ENCODE measurements at regions not wholly inside any gene's neighbourhood (a gene's known extent, or its start where the extent isn't known, plus 50 kb on each side); places are given as distances from the start of the nearest gene placed in this dataset.

- Mint-ChIP-seq H3K36me3 (peaks cover 11% of the 10 kb centered on the region), H3K4me3 (no peak overlapping the region), H3K9me3 (peaks cover 17 to 18% of the 10 kb centered on the region in 2 donors), H3K27me3 (ENCODE audit: low read depth in 2 of 2) (no peaks in the 10 kb centered on the region), H3K27ac (no peak overlapping the region), H3K4me1 (no peaks in the 10 kb centered on the region)
- ATAC-seq: no peak
- Histone ChIP-seq H3K4me1 (ENCODE audit: control insufficient read depth, insufficient read depth, low read length) (no peaks in the 10 kb centered on the region), H3K27me3 (ENCODE audit: control insufficient read depth, insufficient read depth, low read length) (no peaks in the 10 kb centered on the region), H3K36me3 (ENCODE audit: control insufficient read depth, insufficient read depth, low read length) (no peaks in the 10 kb centered on the region), H3K9me3 (ENCODE audit: control insufficient read depth, insufficient read depth, low read length) (no peaks in the 10 kb centered on the region), H3K27ac (ENCODE audit: low read length) (no peak overlapping the region), H3K4me3 (ENCODE audit: low read length) (no peak overlapping the region)
- no peak for DNase-seq
- TF ChIP-seq, protein P1, sequence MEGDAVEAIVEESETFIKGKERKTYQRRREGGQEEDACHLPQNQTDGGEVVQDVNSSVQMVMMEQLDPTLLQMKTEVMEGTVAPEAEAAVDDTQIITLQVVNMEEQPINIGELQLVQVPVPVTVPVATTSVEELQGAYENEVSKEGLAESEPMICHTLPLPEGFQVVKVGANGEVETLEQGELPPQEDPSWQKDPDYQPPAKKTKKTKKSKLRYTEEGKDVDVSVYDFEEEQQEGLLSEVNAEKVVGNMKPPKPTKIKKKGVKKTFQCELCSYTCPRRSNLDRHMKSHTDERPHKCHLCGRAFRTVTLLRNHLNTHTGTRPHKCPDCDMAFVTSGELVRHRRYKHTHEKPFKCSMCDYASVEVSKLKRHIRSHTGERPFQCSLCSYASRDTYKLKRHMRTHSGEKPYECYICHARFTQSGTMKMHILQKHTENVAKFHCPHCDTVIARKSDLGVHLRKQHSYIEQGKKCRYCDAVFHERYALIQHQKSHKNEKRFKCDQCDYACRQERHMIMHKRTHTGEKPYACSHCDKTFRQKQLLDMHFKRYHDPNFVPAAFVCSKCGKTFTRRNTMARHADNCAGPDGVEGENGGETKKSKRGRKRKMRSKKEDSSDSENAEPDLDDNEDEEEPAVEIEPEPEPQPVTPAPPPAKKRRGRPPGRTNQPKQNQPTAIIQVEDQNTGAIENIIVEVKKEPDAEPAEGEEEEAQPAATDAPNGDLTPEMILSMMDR (IDR thresholded peaks at IDR 0.05): no peak
- WGBS (ENCODE audit: insufficient coverage): 94% methylated on average over 2 of the region's 3 CpGs
- intact Hi-C loops (cut with micrococcal nuclease): no loop called here
Observed at GRCh38 chr13:90553159-90553558, 794.3 kb upstream of the MIR17HG start.

GRCh38 chr13:90557626-90558025, 789.9 kb upstream of the MIR17HG start:
- no peak overlapping the region for H3K4me3 Mint-ChIP-seq
- Histone ChIP-seq H3K27ac (ENCODE audit: low read length) (no peak overlapping the region), H3K9me3 (ENCODE audit: control insufficient read depth, insufficient read depth, low read length) (no peaks in the 10 kb centered on the region), H3K4me3 (ENCODE audit: low read length) (no peak overlapping the region), H3K27me3 (ENCODE audit: control insufficient read depth, insufficient read depth, low read length) (no peaks in the 10 kb centered on the region), H3K4me1 (ENCODE audit: control insufficient read depth, insufficient read depth, low read length) (no peaks in the 10 kb centered on the region), H3K36me3 (ENCODE audit: control insufficient read depth, insufficient read depth, low read length) (no peaks in the 10 kb centered on the region)
- DNase-seq (no peak), ATAC-seq (no peak)
- no CpG with 5 or more reads among the region's 2 CpGs for WGBS (ENCODE audit: insufficient coverage)
- H3K36me3 Mint-ChIP-seq: peaks cover 7% of the 10 kb centered on the region
- H3K27ac Mint-ChIP-seq: no peak overlapping the region
- intact Hi-C loops (cut with micrococcal nuclease): no loop called here
- H3K27me3 Mint-ChIP-seq (ENCODE audit: low read depth in 2 of 2): no peaks in the 10 kb centered on the region
- H3K9me3 Mint-ChIP-seq: peaks cover 22 to 24% of the 10 kb centered on the region in 2 donors
- TF ChIP-seq, protein P1 (IDR thresholded peaks at IDR 0.05): no peak
- no peaks in the 10 kb centered on the region for H3K4me1 Mint-ChIP-seq

GRCh38 chr13:90562443-90562842, 785.0 kb upstream of the MIR17HG start:
- no peaks in the 10 kb centered on the region for H3K36me3 ChIP-seq (ENCODE audit: control insufficient read depth, insufficient read depth, low read length)
- WGBS (ENCODE audit: insufficient coverage): 65% methylated on average over 1 of the region's 1 CpG

DNA sequence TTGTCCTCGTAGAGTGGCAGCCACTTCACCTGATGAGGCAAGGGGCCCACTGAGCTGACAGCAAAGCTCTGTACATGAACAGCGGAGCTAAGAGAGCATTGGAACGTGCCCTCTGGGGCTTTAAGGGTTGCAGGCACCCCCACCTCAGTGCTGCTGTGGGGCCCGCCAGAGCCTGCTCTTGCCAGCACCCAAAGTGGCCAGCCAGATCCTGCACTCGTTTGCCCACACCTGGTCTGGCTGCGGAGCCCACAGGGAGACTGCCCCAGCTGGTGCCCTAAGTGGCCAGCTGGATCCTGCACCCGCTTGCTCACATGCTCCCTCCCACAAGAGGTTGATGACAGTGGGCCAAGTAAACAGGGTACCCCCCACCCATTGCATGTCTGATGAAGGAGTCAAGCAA, 783.4 kb upstream of the MIR17HG start:
- Histone ChIP-seq H3K27ac (ENCODE audit: low read length) (no peak overlapping the region), H3K4me3 (ENCODE audit: low read length) (no peak overlapping the region), H3K4me1 (ENCODE audit: control insufficient read depth, insufficient read depth, low read length) (no peaks in the 10 kb centered on the region), H3K27me3 (ENCODE audit: control insufficient read depth, insufficient read depth, low read length) (no peaks in the 10 kb centered on the region), H3K36me3 (ENCODE audit: control insufficient read depth, insufficient read depth, low read length) (no peaks in the 10 kb centered on the region), H3K9me3 (ENCODE audit: control insufficient read depth, insufficient read depth, low read length) (peaks cover 9% of the 10 kb centered on the region)
- Mint-ChIP-seq H3K9me3 (peaks cover 15 to 24% of the 10 kb centered on the region in 2 donors), H3K36me3 (no peaks in the 10 kb centered on the region), H3K27ac (no peak overlapping the region), H3K4me1 (no peaks in the 10 kb centered on the region), H3K27me3 (ENCODE audit: low read depth in 2 of 2) (no peaks in the 10 kb centered on the region), H3K4me3 (no peak overlapping the region)
- intact Hi-C loops (cut with micrococcal nuclease): no loop called here
- ATAC-seq: no peak
- DNase-seq: no peak
- WGBS (ENCODE audit: insufficient coverage): 88% methylated on average over 7 of the region's 7 CpGs
- TF ChIP-seq, protein P1 (IDR thresholded peaks at IDR 0.05): no peak

More at GRCh38 chr13:90562443-90562842, 785.0 kb upstream of the MIR17HG start:
- Histone ChIP-seq H3K27me3 (ENCODE audit: control insufficient read depth, insufficient read depth, low read length) (no peaks in the 10 kb centered on the region), H3K9me3 (ENCODE audit: control insufficient read depth, insufficient read depth, low read length) (peaks cover 9% of the 10 kb centered on the region), H3K4me1 (ENCODE audit: control insufficient read depth, insufficient read depth, low read length) (no peaks in the 10 kb centered on the region), H3K4me3 (ENCODE audit: low read length) (no peak overlapping the region), H3K27ac (ENCODE audit: low read length) (no peak overlapping the region)
- DNase-seq (no peak), ATAC-seq (no peak)
- no peak overlapping the region for H3K27ac Mint-ChIP-seq
- TF ChIP-seq, protein P1 (IDR thresholded peaks at IDR 0.05): no peak
- no peaks in the 10 kb centered on the region for H3K27me3 Mint-ChIP-seq (ENCODE audit: low read depth in 2 of 2)
- peaks cover 18 to 28% of the 10 kb centered on the region in 2 donors for H3K9me3 Mint-ChIP-seq
- no peak overlapping the region for H3K4me3 Mint-ChIP-seq
- H3K36me3 Mint-ChIP-seq: peaks cover 5% of the 10 kb centered on the region
- intact Hi-C loops (cut with micrococcal nuclease): no loop called here
- H3K4me1 Mint-ChIP-seq: no peaks in the 10 kb centered on the region
